ENCODE measurements at regions not wholly inside any gene's neighbourhood (a gene's known extent, or its start where the extent isn't known, plus 50 kb on each side); places are given as distances from the start of the nearest gene placed in this dataset.

GRCh38 chr2:128428415-128428814 lies 109.7 kb upstream of the HS6ST1 start:
- 83% methylated on average over 3 of the region's 3 CpGs for WGBS
- Histone ChIP-seq H3K27me3 (ENCODE audit: control insufficient read depth in 4 of 4, insufficient read depth in 4 of 4, low read length in 3 of 4) (no peaks in the 10 kb centered on the region), H3K9me3 (ENCODE audit: control insufficient read depth in 4 of 4, low read length in 3 of 4) (peaks cover 0 to 7% (median 4%) of the 10 kb centered on the region in 4 donors), H3K27ac (ENCODE audit: low read depth in 1 of 2, low read length in 2 of 2) (no peak overlapping the region), H3K4me3 (ENCODE audit: low read depth in 1 of 3, low read length in 3 of 3) (no peak overlapping the region), H3K4me1 (ENCODE audit: control insufficient read depth in 4 of 4, insufficient read depth in 4 of 4, low read length in 3 of 4) (no peaks in the 10 kb centered on the region), H3K36me3 (ENCODE audit: control insufficient read depth in 4 of 4, insufficient read depth in 3 of 4, low read depth in 1 of 4, low read length in 3 of 4) (no peaks in the 10 kb centered on the region), H3K9ac (ENCODE audit: low read depth in 1 of 2, low read length in 2 of 2) (no peak overlapping the region)
- no peak for TF ChIP-seq NR2F2 (IDR thresholded peaks at IDR 0.05)
- no peak for TF ChIP-seq YY1 (IDR thresholded peaks at IDR 0.05)
- TF ChIP-seq FOXA1 (IDR thresholded peaks at IDR 0.05), result no peak
- TF ChIP-seq JUND (IDR thresholded peaks at IDR 0.05), result no peak
- TF ChIP-seq GABPA (IDR thresholded peaks at IDR 0.05 in 1 of 2, conservative IDR thresholded peaks at IDR 0.05 in 1 of 2), result no peak
- no peak for TF ChIP-seq HNF4G (IDR thresholded peaks at IDR 0.05)
- TF ChIP-seq REST (IDR thresholded peaks at IDR 0.05), result no peak
- no peak for DNase-seq (ENCODE audit: low spot score)

GRCh38 chr2:128432423-128432822 lies 113.8 kb upstream of the HS6ST1 start:
- 77% methylated on average over 4 of the region's 4 CpGs for WGBS
- TF ChIP-seq REST (IDR thresholded peaks at IDR 0.05) (no peak), FOXA1 (IDR thresholded peaks at IDR 0.05) (no peak), JUND (IDR thresholded peaks at IDR 0.05) (no peak), TAF1 (conservative IDR thresholded peaks at IDR 0.05) (no peak), NR2F2 (IDR thresholded peaks at IDR 0.05) (no peak), YY1 (IDR thresholded peaks at IDR 0.05) (no peak), RAD21 (IDR thresholded peaks at IDR 0.05) (no peak), ZBTB33 (IDR thresholded peaks at IDR 0.05) (no peak), HNF4G (IDR thresholded peaks at IDR 0.05) (no peak), SP1 (IDR thresholded peaks at IDR 0.05) (no peak), HNF4A (conservative IDR thresholded peaks at IDR 0.05) (no peak), CTCF (IDR thresholded peaks at IDR 0.05; ENCODE audit: low read depth, low read length, missing input control) (no peak), MAX (IDR thresholded peaks at IDR 0.05) (no peak), ATF3 (IDR thresholded peaks at IDR 0.05) (no peak), GABPA (IDR thresholded peaks at IDR 0.05 in 1 of 2, conservative IDR thresholded peaks at IDR 0.05 in 1 of 2) (no peak), FOXA2 (IDR thresholded peaks at IDR 0.05) (no peak), RXRA (IDR thresholded peaks at IDR 0.05) (no peak), EGR1 (IDR thresholded peaks at IDR 0.05; ENCODE audit: low read depth in 2 of 2) (no peak)
- H3K27ac ChIP-seq (ENCODE audit: low read depth in 1 of 2, low read length in 2 of 2), result no peak overlapping the region
- no peaks in the 10 kb centered on the region for H3K4me1 ChIP-seq (ENCODE audit: control insufficient read depth in 4 of 4, insufficient read depth in 4 of 4, low read length in 3 of 4)
- H3K27me3 ChIP-seq (ENCODE audit: control insufficient read depth in 4 of 4, insufficient read depth in 4 of 4, low read length in 3 of 4), result no peaks in the 10 kb centered on the region
- H3K4me3 ChIP-seq (ENCODE audit: low read depth in 1 of 3, low read length in 3 of 3), result no peak overlapping the region
- no peak for DNase-seq (ENCODE audit: low spot score)
- no peaks in the 10 kb centered on the region for H3K36me3 ChIP-seq (ENCODE audit: control insufficient read depth in 4 of 4, insufficient read depth in 3 of 4, low read depth in 1 of 4, low read length in 3 of 4)
- H3K9ac ChIP-seq (ENCODE audit: low read depth in 1 of 2, low read length in 2 of 2), result no peak overlapping the region
- peaks cover 0 to 7% (median 4%) of the 10 kb centered on the region in 4 donors for H3K9me3 ChIP-seq (ENCODE audit: control insufficient read depth in 4 of 4, low read length in 3 of 4)

Measured in liver (tissue), 8 donors.